ENCODE measurements at regions not wholly inside any gene's neighbourhood (a gene's known extent, or its start where the extent isn't known, plus 50 kb on each side); places are given as distances from the start of the nearest gene placed in this dataset.
"Not testable (repeated sequence)": the region's sequence is repeated elsewhere in the genome, so short reads cannot be mapped to it uniquely, and the experiment has no call there.

- CTCF ChIA-PET; H3K4me3 Mint-ChIP-seq; DNase-seq; H3K36me3 Mint-ChIP-seq (ENCODE audit: low read depth); POLR2A ChIA-PET; H3K27me3 Mint-ChIP-seq; H3K27ac Mint-ChIP-seq; H3K9me3 Mint-ChIP-seq; H3K4me1 Mint-ChIP-seq: not testable (repeated sequence)
These were observed 150.6 kb upstream of the ANKRD20A1 start for GRCh38 chr9:67708109-67708508.

- H3K4me1 Mint-ChIP-seq; DNase-seq; H3K27ac Mint-ChIP-seq; H3K27me3 Mint-ChIP-seq; CTCF ChIA-PET; POLR2A ChIA-PET; H3K4me3 Mint-ChIP-seq; H3K36me3 Mint-ChIP-seq (ENCODE audit: low read depth); H3K9me3 Mint-ChIP-seq: not testable (repeated sequence)
These were observed 147.3 kb upstream of the ANKRD20A1 start for GRCh38 chr9:67711429-67711828.

GRCh38 chr9:67711931-67712330 lies 146.8 kb upstream of the ANKRD20A1 start:
- H3K4me1 Mint-ChIP-seq; H3K27me3 Mint-ChIP-seq; DNase-seq; H3K9me3 Mint-ChIP-seq; POLR2A ChIA-PET; CTCF ChIA-PET; H3K36me3 Mint-ChIP-seq (ENCODE audit: low read depth); H3K27ac Mint-ChIP-seq; H3K4me3 Mint-ChIP-seq: not testable (repeated sequence)

- H3K27ac Mint-ChIP-seq; H3K9me3 Mint-ChIP-seq; DNase-seq; H3K4me3 Mint-ChIP-seq; H3K36me3 Mint-ChIP-seq (ENCODE audit: low read depth); CTCF ChIA-PET; H3K4me1 Mint-ChIP-seq; H3K27me3 Mint-ChIP-seq; POLR2A ChIA-PET: not testable (repeated sequence)
These were observed 145.8 kb upstream of the ANKRD20A1 start for GRCh38 chr9:67712956-67713355.

GRCh38 chr9:67717830-67718388 lies 140.8 kb upstream of the ANKRD20A1 start:
- H3K27ac Mint-ChIP-seq; H3K4me3 Mint-ChIP-seq; H3K27me3 Mint-ChIP-seq; CTCF ChIA-PET; H3K9me3 Mint-ChIP-seq; POLR2A ChIA-PET; H3K36me3 Mint-ChIP-seq (ENCODE audit: low read depth); H3K4me1 Mint-ChIP-seq: not testable (repeated sequence)
- DNase-seq, result peak; percentile 35

GRCh38 chr9:67720491-67720890 lies 138.2 kb upstream of the ANKRD20A1 start:
- H3K9me3 Mint-ChIP-seq, H3K4me3 Mint-ChIP-seq: not testable (repeated sequence)

GRCh38 chr9:67722460-67723090 lies 136.2 kb upstream of the ANKRD20A1 start:
- H3K36me3 Mint-ChIP-seq (ENCODE audit: low read depth); CTCF ChIA-PET; H3K4me3 Mint-ChIP-seq; H3K27ac Mint-ChIP-seq; POLR2A ChIA-PET; DNase-seq; H3K4me1 Mint-ChIP-seq; H3K9me3 Mint-ChIP-seq; H3K27me3 Mint-ChIP-seq: not testable (repeated sequence)

More at GRCh38 chr9:67720491-67720890, 138.2 kb upstream of the ANKRD20A1 start:
- CTCF ChIA-PET; H3K27me3 Mint-ChIP-seq; H3K27ac Mint-ChIP-seq; H3K36me3 Mint-ChIP-seq (ENCODE audit: low read depth); POLR2A ChIA-PET; H3K4me1 Mint-ChIP-seq: not testable (repeated sequence)
- DNase-seq, result peak; percentile 15

- H3K27me3 Mint-ChIP-seq; H3K36me3 Mint-ChIP-seq (ENCODE audit: low read depth); CTCF ChIA-PET; H3K4me1 Mint-ChIP-seq; H3K9me3 Mint-ChIP-seq; POLR2A ChIA-PET: not testable (repeated sequence)
- DNase-seq, result peak; percentile 28
- Mint-ChIP-seq H3K4me3 (peak overlapping the region; percentile 83), H3K27ac (peak overlapping the region; percentile 47)
These were observed 135.5 kb upstream of the ANKRD20A1 start for GRCh38 chr9:67723185-67723584.

- POLR2A ChIA-PET; H3K36me3 Mint-ChIP-seq (ENCODE audit: low read depth); H3K9me3 Mint-ChIP-seq; CTCF ChIA-PET; H3K27ac Mint-ChIP-seq; H3K4me3 Mint-ChIP-seq; H3K4me1 Mint-ChIP-seq; H3K27me3 Mint-ChIP-seq: not testable (repeated sequence)
- DNase-seq, result peak; percentile 50
These were observed 133.8 kb upstream of the ANKRD20A1 start for GRCh38 chr9:67724885-67725284.

GRCh38 chr9:67726213-67726988 lies 132.3 kb upstream of the ANKRD20A1 start:
- H3K36me3 Mint-ChIP-seq (ENCODE audit: low read depth); H3K4me1 Mint-ChIP-seq; POLR2A ChIA-PET; CTCF ChIA-PET; H3K9me3 Mint-ChIP-seq; H3K27ac Mint-ChIP-seq; H3K27me3 Mint-ChIP-seq: not testable (repeated sequence)
- peak; percentile 41 for DNase-seq
- peak overlapping the region; percentile 48 for H3K4me3 Mint-ChIP-seq

GRCh38 chr9:67763133-67763532 lies 95.6 kb upstream of the ANKRD20A1 start:
- H3K36me3 Mint-ChIP-seq (ENCODE audit: low read depth); H3K4me3 Mint-ChIP-seq; H3K27me3 Mint-ChIP-seq; H3K27ac Mint-ChIP-seq; H3K4me1 Mint-ChIP-seq; CTCF ChIA-PET; POLR2A ChIA-PET; H3K9me3 Mint-ChIP-seq; DNase-seq: not testable (repeated sequence)

GRCh38 chr9:67771807-67772206 lies 86.9 kb upstream of the ANKRD20A1 start:
- H3K9me3 Mint-ChIP-seq; DNase-seq; H3K27me3 Mint-ChIP-seq; POLR2A ChIA-PET; CTCF ChIA-PET; H3K36me3 Mint-ChIP-seq (ENCODE audit: low read depth); H3K27ac Mint-ChIP-seq; H3K4me3 Mint-ChIP-seq; H3K4me1 Mint-ChIP-seq: not testable (repeated sequence)

GRCh38 chr9:67800170-67800569 lies 58.6 kb upstream of the ANKRD20A1 start:
- H3K27ac Mint-ChIP-seq; CTCF ChIA-PET; POLR2A ChIA-PET; H3K36me3 Mint-ChIP-seq (ENCODE audit: low read depth); H3K9me3 Mint-ChIP-seq; H3K4me3 Mint-ChIP-seq; H3K27me3 Mint-ChIP-seq; DNase-seq; H3K4me1 Mint-ChIP-seq: not testable (repeated sequence)
